Loucy (cell line): ENCODE measurements at regions not wholly inside any gene's neighbourhood (a gene's known extent, or its start where the extent isn't known, plus 50 kb on each side); places are given as distances from the start of the nearest gene placed in this dataset.

Experiments used
- H2AFZ ChIP-seq: fragments of 200-600 bp; sonication (generic); 2 replicates; pipeline ENCODE4 v1.6.0; 2016; ENCODE audit warnings: antibody characterized with exemption, mild to moderate bottlenecking, low read length, moderate library complexity
- H3F3A ChIP-seq: fragments of 200-600 bp; 2 replicates; pipeline ENCODE4 v1.6.0; 2016; ENCODE audit warnings: antibody characterized with exemption, low read depth, mild to moderate bottlenecking
- H3K27me3 ChIP-seq: fragments of 200-600 bp; sonication (generic); 2 replicates; pipeline ENCODE4 v1.6.1; 2014; ENCODE audit warnings: low read length, mild to moderate bottlenecking; ENCODE audit not compliant: insufficient read depth, poor library complexity, severe bottlenecking
- H3K36me3 ChIP-seq: fragments of 200-600 bp; sonication (generic); 2 replicates; pipeline ENCODE4 v1.6.1; 2016; ENCODE audit warnings: low read length; ENCODE audit not compliant: insufficient read depth
- H3K4me1 ChIP-seq: fragments of 200-600 bp; sonication (generic); 2 replicates; pipeline ENCODE4 v1.5.1; 2014; ENCODE audit warnings: low read length, mild to moderate bottlenecking; ENCODE audit not compliant: insufficient read depth, poor library complexity, severe bottlenecking
- H3K4me2 ChIP-seq: fragments of 200-600 bp; sonication (generic); 2 replicates; pipeline ENCODE4 v1.6.0; 2014; ENCODE audit warnings: antibody characterized with exemption, low read length, low read depth, mild to moderate bottlenecking; ENCODE audit not compliant: poor library complexity, severe bottlenecking
- H3K4me3 ChIP-seq: fragments of 200-600 bp; sonication (generic); 2 replicates; pipeline ENCODE4 v1.5.1; 2014; ENCODE audit warnings: low read length, mild to moderate bottlenecking, mixed read lengths; ENCODE audit not compliant: poor library complexity, severe bottlenecking
- H3K79me2 ChIP-seq: fragments of 200-600 bp; sonication (generic); 2 replicates; pipeline ENCODE4 v1.6.1; 2014; ENCODE audit warnings: low read length; ENCODE audit not compliant: insufficient read depth
- H3K9ac ChIP-seq: fragments of 200-600 bp; sonication (generic); 2 replicates; pipeline ENCODE4 v1.6.0; 2014; ENCODE audit warnings: mild to moderate bottlenecking, low read depth, low read length, moderate library complexity; ENCODE audit not compliant: poor library complexity, severe bottlenecking
- H3K9me2 ChIP-seq: fragments of 200-600 bp; sonication (generic); replicated peaks from 2 replicates; pipeline ENCODE4 v1.6.1; 2016; ENCODE audit warnings: low read depth, low read length, mixed read lengths
- H3K9me3 ChIP-seq: fragments of 200-600 bp; sonication (generic); 2 replicates; pipeline ENCODE4 v1.6.1; 2014; ENCODE audit warnings: mild to moderate bottlenecking, antibody characterized with exemption, low read length, low read depth; ENCODE audit not compliant: insufficient read depth
- H4K20me1 ChIP-seq: fragments of 200-600 bp; sonication (generic); 2 replicates; pipeline ENCODE4 v1.6.0; 2014; ENCODE audit warnings: antibody characterized with exemption, low read length, mild to moderate bottlenecking; ENCODE audit not compliant: insufficient read depth, poor library complexity, severe bottlenecking
- EZH2phosphoT487 ChIP-seq: fragments of 200-600 bp; IDR thresholded peaks from 2 replicates; pipeline ENCODE4 v1.6.1; 2018; ENCODE audit warnings: antibody characterized with exemption, mild to moderate bottlenecking, moderate library complexity, borderline replicate concordance
- TF ChIP-seq, protein P1 (sequence below): fragments of 200-600 bp; sonication (generic); conservative IDR thresholded peaks from 2 replicates; pipeline ENCODE4 v1.5.1; 2014; ENCODE audit warnings: mild to moderate bottlenecking, antibody characterized with exemption, low read length

DNA sequence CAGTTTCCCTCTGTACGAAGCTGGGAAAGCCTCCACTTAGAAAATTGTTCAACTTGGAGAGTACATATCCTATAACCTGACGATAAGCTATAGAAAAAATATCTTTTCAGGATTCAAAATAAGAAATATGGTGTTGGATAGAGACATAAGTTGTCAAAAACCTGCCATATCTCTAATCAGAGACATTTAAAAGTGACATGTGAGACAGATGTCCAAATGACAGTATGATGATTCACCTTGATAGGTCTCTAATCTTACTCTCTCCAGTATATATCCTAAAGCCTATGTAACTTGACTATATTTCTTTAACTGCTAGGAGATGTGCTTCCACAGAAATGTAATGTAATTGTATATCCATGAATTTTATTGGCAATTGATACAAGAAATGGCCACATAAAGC is 932.4 kb upstream of the MAN1A1 start:
- no peak for TF ChIP-seq EZH2phosphoT487
- no peak overlapping the region for H3K9ac ChIP-seq
- no peak overlapping the region for H3K4me3 ChIP-seq
- H3K4me2 ChIP-seq = no peak overlapping the region
- H3K27me3 ChIP-seq = no peaks in the 10 kb centered on the region
- H3K9me2 ChIP-seq = no peaks in the 10 kb centered on the region
- H3K9me3 ChIP-seq = no peaks in the 10 kb centered on the region
- H4K20me1 ChIP-seq = no peaks in the 10 kb centered on the region
- H3F3A ChIP-seq = no peaks in the 10 kb centered on the region
- no peaks in the 10 kb centered on the region for H3K79me2 ChIP-seq
- no peaks in the 10 kb centered on the region for H3K4me1 ChIP-seq
- no peaks in the 10 kb centered on the region for H3K36me3 ChIP-seq
- no peak overlapping the region for H2AFZ ChIP-seq

DNA sequence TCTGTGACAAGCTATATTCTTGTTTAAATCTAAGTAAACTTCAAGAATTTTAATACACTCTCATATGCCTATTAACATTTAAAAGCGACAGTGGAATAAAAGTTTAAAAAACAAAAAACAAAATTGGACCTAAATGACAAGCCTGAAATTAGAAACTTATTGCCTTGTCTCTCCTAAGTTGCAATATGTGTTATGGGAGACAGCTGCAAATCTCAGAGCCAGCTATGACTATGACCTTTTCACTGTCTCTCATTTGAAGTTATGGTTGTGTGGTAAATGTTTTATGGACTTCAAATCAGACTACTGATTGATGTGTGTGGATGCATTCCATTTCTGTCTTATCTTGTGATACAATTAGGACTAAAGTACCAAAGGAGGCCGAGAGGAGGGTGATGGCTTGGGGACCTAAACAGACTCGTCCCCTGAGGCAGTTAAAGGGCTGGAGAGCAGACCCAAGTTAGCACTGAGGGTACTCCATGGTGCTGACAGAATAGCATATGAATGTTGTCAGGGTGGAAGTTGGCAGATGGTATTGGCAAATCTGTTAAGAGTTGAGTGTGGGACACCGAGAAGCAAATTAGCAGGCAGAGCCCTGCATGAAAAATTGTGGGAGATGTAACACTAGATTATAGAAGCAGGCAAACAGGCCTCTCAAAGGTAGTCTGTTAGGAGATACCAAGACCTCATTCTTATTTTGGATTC is 930.1 kb upstream of the MAN1A1 start:
- Histone ChIP-seq H3K9me2 (no peaks in the 10 kb centered on the region; the same call in 1 of the 2 replicates), H3K4me3 (no peak overlapping the region), H3K4me1 (no peaks in the 10 kb centered on the region), H3K9ac (no peak overlapping the region), H2AFZ (no peak overlapping the region), H3K79me2 (no peaks in the 10 kb centered on the region), H3K9me3 (no peaks in the 10 kb centered on the region), H4K20me1 (no peaks in the 10 kb centered on the region), H3K27me3 (no peaks in the 10 kb centered on the region), H3F3A (no peaks in the 10 kb centered on the region), H3K36me3 (no peaks in the 10 kb centered on the region), H3K4me2 (no peak overlapping the region)
- TF ChIP-seq, protein P1, sequence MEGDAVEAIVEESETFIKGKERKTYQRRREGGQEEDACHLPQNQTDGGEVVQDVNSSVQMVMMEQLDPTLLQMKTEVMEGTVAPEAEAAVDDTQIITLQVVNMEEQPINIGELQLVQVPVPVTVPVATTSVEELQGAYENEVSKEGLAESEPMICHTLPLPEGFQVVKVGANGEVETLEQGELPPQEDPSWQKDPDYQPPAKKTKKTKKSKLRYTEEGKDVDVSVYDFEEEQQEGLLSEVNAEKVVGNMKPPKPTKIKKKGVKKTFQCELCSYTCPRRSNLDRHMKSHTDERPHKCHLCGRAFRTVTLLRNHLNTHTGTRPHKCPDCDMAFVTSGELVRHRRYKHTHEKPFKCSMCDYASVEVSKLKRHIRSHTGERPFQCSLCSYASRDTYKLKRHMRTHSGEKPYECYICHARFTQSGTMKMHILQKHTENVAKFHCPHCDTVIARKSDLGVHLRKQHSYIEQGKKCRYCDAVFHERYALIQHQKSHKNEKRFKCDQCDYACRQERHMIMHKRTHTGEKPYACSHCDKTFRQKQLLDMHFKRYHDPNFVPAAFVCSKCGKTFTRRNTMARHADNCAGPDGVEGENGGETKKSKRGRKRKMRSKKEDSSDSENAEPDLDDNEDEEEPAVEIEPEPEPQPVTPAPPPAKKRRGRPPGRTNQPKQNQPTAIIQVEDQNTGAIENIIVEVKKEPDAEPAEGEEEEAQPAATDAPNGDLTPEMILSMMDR = no peak
- TF ChIP-seq EZH2phosphoT487 = no peak

DNA sequence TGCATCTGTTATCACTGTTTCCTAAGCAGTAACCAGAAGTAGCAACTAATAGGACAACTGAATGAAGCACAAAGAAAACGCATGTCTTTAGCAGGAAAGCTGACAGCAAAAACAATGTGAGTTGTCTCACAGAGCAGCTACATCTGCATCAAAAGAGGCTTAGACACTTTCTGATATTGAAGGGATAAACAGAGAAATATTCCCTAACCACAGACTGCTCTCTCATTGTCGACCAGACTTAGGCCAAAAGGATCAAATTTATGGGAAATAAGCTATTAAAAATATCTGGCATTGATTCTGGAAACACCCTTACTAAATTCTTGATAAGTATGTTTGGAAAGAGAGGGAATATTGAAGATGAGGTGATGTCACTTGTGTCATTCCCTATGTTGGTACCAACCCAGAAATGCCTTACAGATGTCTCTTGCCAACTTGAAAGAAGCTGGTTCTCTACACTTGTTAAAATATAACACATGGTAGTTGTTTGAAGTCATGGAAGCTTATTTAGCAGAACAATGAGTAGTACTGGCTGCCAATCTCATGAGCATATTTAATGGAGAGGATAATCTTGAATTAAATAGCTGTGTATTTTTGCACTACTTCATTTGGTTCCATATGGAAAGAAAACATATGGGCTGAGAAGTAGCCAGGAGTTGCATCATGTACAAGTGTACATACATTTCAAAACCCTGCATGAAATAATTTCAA is 929.3 kb upstream of the MAN1A1 start:
- H4K20me1 ChIP-seq = no peaks in the 10 kb centered on the region
- H3K9ac ChIP-seq = no peak overlapping the region
- H3K9me2 ChIP-seq = no peaks in the 10 kb centered on the region; the same call in 1 of the 2 replicates
- no peaks in the 10 kb centered on the region for H3K4me1 ChIP-seq
- no peaks in the 10 kb centered on the region for H3K27me3 ChIP-seq
- H3F3A ChIP-seq = no peaks in the 10 kb centered on the region
- no peak overlapping the region for H3K4me3 ChIP-seq
- no peak overlapping the region for H2AFZ ChIP-seq
- H3K79me2 ChIP-seq = no peaks in the 10 kb centered on the region
- H3K36me3 ChIP-seq = no peaks in the 10 kb centered on the region
- TF ChIP-seq, protein P1 = no peak
- no peak for TF ChIP-seq EZH2phosphoT487
- no peaks in the 10 kb centered on the region for H3K9me3 ChIP-seq
- H3K4me2 ChIP-seq = no peak overlapping the region
